ENCODE measurements at regions not wholly inside any gene's neighbourhood (a gene's known extent, or its start where the extent isn't known, plus 50 kb on each side); places are given as distances from the start of the nearest gene placed in this dataset.
"Not testable (repeated sequence)": the region's sequence is repeated elsewhere in the genome, so short reads cannot be mapped to it uniquely, and the experiment has no call there.

GRCh38 chr4:42282081-42282901 lies 115.0 kb upstream of the SHISA3 start:
- WGBS, 2 donors, result 27 to 33% methylated on average over 12 of the region's 12 CpGs
- Histone ChIP-seq H3K27ac (ENCODE audit: low read depth in 1 of 2, low read length in 1 of 2) (no peak overlapping the region), H3K4me3 (no peak overlapping the region), H3K4me1 (ENCODE audit: control insufficient read depth in 5 of 5, insufficient read depth in 5 of 5, low read length in 5 of 5) (peaks cover 0 to 5% (median 2%) of the 10 kb centered on the region in 5 donors), H3K9ac (ENCODE audit: insufficient read depth in 1 of 2, low read length in 2 of 2) (no peak overlapping the region), H3K36me3 (ENCODE audit: control insufficient read depth in 4 of 4, insufficient read depth in 4 of 4, low read length in 4 of 4) (no peaks in the 10 kb centered on the region), H3K27me3 (ENCODE audit: control insufficient read depth in 3 of 3, insufficient read depth in 3 of 3, low read length in 2 of 3) (no peaks in the 10 kb centered on the region), H3K9me3 (ENCODE audit: control insufficient read depth in 4 of 4, insufficient read depth in 3 of 4, low read length in 3 of 4) (peaks cover 0 to 3% (median 0%) of the 10 kb centered on the region in 4 donors)
- peak; percentile 83 for ATAC-seq (ENCODE audit: insufficient read depth, low FRiP score)
- DNase-seq, result peak; percentile 73 to 94 (median 94)
- peak; percentile 49 for TF ChIP-seq CTCF (IDR thresholded peaks at IDR 0.05; ENCODE audit: control extremely low read depth, extremely low read depth)

- no peak for TF ChIP-seq CTCF (IDR thresholded peaks at IDR 0.05; ENCODE audit: control extremely low read depth, extremely low read depth)
- no peak for DNase-seq
- Histone ChIP-seq H3K9me3 (ENCODE audit: control insufficient read depth in 4 of 4, insufficient read depth in 3 of 4, low read length in 3 of 4) (peaks cover 0 to 3% (median 0%) of the 10 kb centered on the region in 4 donors), H3K27me3 (ENCODE audit: control insufficient read depth in 3 of 3, insufficient read depth in 3 of 3, low read length in 2 of 3) (no peaks in the 10 kb centered on the region), H3K9ac (ENCODE audit: insufficient read depth in 1 of 2, low read length in 2 of 2) (no peak overlapping the region), H3K4me1 (ENCODE audit: control insufficient read depth in 5 of 5, insufficient read depth in 5 of 5, low read length in 5 of 5) (peaks cover 0 to 5% (median 2%) of the 10 kb centered on the region in 5 donors), H3K4me3 (no peak overlapping the region), H3K36me3 (ENCODE audit: control insufficient read depth in 4 of 4, insufficient read depth in 4 of 4, low read length in 4 of 4) (no peaks in the 10 kb centered on the region), H3K27ac (ENCODE audit: low read depth in 1 of 2, low read length in 1 of 2) (no peak overlapping the region)
- no peak for ATAC-seq (ENCODE audit: insufficient read depth, low FRiP score)
- 73 to 75% methylated on average over 5 of the region's 5 CpGs for WGBS, 2 donors
Observed at GRCh38 chr4:42284030-42284429, 113.3 kb upstream of the SHISA3 start.

- not testable (repeated sequence) for H3K27ac ChIP-seq (ENCODE audit: low read depth in 1 of 2, low read length in 1 of 2); H3K27me3 ChIP-seq (ENCODE audit: control insufficient read depth in 3 of 3, insufficient read depth in 3 of 3, low read length in 2 of 3); DNase-seq; H3K4me1 ChIP-seq (ENCODE audit: control insufficient read depth in 5 of 5, insufficient read depth in 5 of 5, low read length in 5 of 5); ATAC-seq (ENCODE audit: insufficient read depth, low FRiP score); H3K9me3 ChIP-seq (ENCODE audit: control insufficient read depth in 4 of 4, insufficient read depth in 3 of 4, low read length in 3 of 4); H3K9ac ChIP-seq (ENCODE audit: insufficient read depth in 1 of 2, low read length in 2 of 2); H3K36me3 ChIP-seq (ENCODE audit: control insufficient read depth in 4 of 4, insufficient read depth in 4 of 4, low read length in 4 of 4); H3K4me3 ChIP-seq
- 88 to 91% methylated on average over 5 of the region's 5 CpGs for WGBS, 2 donors
Observed at GRCh38 chr4:42288876-42289275, 108.4 kb upstream of the SHISA3 start.

- not testable (repeated sequence) for DNase-seq; H3K4me1 ChIP-seq (ENCODE audit: control insufficient read depth in 5 of 5, insufficient read depth in 5 of 5, low read length in 5 of 5); H3K4me3 ChIP-seq; ATAC-seq (ENCODE audit: insufficient read depth, low FRiP score); H3K27ac ChIP-seq (ENCODE audit: low read depth in 1 of 2, low read length in 1 of 2); H3K36me3 ChIP-seq (ENCODE audit: control insufficient read depth in 4 of 4, insufficient read depth in 4 of 4, low read length in 4 of 4); H3K27me3 ChIP-seq (ENCODE audit: control insufficient read depth in 3 of 3, insufficient read depth in 3 of 3, low read length in 2 of 3); H3K9me3 ChIP-seq (ENCODE audit: control insufficient read depth in 4 of 4, insufficient read depth in 3 of 4, low read length in 3 of 4); H3K9ac ChIP-seq (ENCODE audit: insufficient read depth in 1 of 2, low read length in 2 of 2)
- WGBS, 2 donors, result 94 to 95% methylated on average over 9 of the region's 9 CpGs
Observed at GRCh38 chr4:42292192-42292591, 105.1 kb upstream of the SHISA3 start.
